ENCODE measurements at regions not wholly inside any gene's neighbourhood (a gene's known extent, or its start where the extent isn't known, plus 50 kb on each side); places are given as distances from the start of the nearest gene placed in this dataset.

DNA sequence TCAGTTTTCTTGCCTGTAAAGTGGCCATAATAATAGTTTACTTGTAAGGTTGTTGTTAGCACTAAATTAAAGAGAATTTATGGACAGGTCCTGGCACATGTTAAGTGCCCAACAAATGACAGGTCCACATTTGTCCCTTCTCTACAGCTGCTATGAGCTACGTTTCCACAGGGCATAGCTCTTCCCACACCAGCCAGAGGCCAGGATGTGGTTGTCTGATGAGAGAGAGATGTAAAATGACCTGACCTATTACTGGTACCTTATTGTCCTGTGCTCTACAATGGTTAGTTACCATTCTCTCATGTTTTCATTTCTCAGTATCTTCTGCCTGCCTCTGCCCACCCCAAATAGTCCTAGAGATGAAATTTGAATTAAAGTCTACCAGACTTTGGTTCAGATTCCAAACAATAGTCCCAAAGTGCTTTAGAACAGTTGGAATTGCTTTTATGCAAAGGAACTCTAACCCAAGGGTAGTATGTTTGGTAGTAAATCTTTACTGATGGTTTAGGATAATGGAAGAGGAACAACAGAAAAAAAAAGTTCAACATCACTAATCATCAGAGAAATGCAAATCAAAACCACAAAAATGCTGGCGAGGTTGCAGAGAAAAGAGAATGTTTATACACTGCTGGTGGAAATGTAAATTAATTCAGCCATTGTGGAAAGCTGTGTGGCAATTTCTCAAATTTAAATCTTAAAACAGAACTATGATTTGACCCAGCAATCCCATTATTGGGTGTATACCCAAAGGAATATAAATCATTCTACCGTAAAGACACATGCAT is 57.1 kb upstream of the ANKFN1 start:
- DNase-seq, result no peak
- TF ChIP-seq, protein P1, sequence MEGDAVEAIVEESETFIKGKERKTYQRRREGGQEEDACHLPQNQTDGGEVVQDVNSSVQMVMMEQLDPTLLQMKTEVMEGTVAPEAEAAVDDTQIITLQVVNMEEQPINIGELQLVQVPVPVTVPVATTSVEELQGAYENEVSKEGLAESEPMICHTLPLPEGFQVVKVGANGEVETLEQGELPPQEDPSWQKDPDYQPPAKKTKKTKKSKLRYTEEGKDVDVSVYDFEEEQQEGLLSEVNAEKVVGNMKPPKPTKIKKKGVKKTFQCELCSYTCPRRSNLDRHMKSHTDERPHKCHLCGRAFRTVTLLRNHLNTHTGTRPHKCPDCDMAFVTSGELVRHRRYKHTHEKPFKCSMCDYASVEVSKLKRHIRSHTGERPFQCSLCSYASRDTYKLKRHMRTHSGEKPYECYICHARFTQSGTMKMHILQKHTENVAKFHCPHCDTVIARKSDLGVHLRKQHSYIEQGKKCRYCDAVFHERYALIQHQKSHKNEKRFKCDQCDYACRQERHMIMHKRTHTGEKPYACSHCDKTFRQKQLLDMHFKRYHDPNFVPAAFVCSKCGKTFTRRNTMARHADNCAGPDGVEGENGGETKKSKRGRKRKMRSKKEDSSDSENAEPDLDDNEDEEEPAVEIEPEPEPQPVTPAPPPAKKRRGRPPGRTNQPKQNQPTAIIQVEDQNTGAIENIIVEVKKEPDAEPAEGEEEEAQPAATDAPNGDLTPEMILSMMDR (IDR thresholded peaks at IDR 0.05), result no peak
- TF ChIP-seq POLR2A (IDR thresholded peaks at IDR 0.05), result no peak
- intact Hi-C loops (cut with DNase I), result no loop called here
- Histone ChIP-seq H3K27me3 (no peaks in the 10 kb centered on the region), H3K36me3 (no peaks in the 10 kb centered on the region), H3K9me3 (no peaks in the 10 kb centered on the region), H3K4me1 (no peaks in the 10 kb centered on the region), H3K4me3 (replicated peaks in 1 of 3) (no peak overlapping the region), H3K27ac (no peak overlapping the region)
- 78 to 86% methylated on average over 3 of the region's 3 CpGs for WGBS, 2 donors

DNA sequence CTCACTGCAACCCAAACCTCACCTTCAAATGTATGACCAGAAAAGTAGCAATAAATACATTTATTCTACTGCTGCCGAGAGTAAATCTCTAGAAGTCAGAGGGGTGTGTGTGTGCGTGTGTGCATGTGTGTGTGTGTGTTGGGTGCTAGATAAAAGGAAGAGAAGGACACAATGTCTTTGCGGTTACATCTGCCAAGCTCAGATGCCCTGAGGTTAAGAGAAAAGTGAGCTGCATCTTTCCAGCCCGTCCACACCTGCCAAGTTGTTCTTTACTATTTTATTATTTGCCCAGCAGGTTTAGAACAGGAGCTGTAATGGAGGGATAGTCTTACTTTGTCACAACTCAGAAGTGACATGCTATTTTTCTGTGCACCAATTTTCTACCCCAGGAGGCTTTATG is 54.5 kb upstream of the ANKFN1 start:
- Histone ChIP-seq H3K36me3 (no peaks in the 10 kb centered on the region), H3K27ac (no peak overlapping the region), H3K4me3 (replicated peaks in 1 of 3) (no peak overlapping the region), H3K27me3 (no peaks in the 10 kb centered on the region), H3K4me1 (no peaks in the 10 kb centered on the region), H3K9me3 (no peaks in the 10 kb centered on the region)
- TF ChIP-seq, protein P1 (IDR thresholded peaks at IDR 0.05), result no peak
- TF ChIP-seq POLR2A (IDR thresholded peaks at IDR 0.05), result no peak
- intact Hi-C loops (cut with DNase I), result no loop called here
- no peak for DNase-seq
- 84 to 86% methylated on average over 4 of the region's 4 CpGs for WGBS, 2 donors

DNA sequence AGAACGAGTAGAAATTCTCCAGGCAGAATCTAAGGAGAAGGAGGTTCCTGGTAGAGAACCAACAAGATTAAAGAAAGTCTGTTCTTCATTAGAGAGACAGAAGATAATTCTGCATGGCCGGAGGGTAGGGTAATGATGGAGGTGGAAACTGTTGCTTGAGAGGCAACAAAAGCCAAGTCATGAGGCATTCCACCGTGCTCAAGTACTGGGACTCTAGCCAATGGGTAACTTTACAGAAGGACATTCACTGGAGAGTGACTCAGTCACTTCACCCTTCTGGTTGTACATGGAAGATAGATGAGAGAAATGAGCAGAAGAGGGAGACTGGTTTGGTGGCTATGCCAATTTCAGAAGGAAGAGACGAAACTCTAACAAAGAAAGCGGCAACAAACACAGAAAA is 53.6 kb upstream of the ANKFN1 start:
- no peak overlapping the region for H3K4me3 ChIP-seq (replicated peaks in 1 of 3)
- H3K27ac ChIP-seq, result no peak overlapping the region
- TF ChIP-seq, protein P1 (IDR thresholded peaks at IDR 0.05), result no peak
- no peak for TF ChIP-seq POLR2A (IDR thresholded peaks at IDR 0.05)
- H3K36me3 ChIP-seq, result no peaks in the 10 kb centered on the region
- no peaks in the 10 kb centered on the region for H3K27me3 ChIP-seq
- H3K4me1 ChIP-seq, result no peaks in the 10 kb centered on the region
- intact Hi-C loops (cut with DNase I), result no loop called here
- WGBS, 2 donors, result 65 to 68% methylated on average over 5 of the region's 5 CpGs
- DNase-seq, result peak in 1 of 2 donors; percentile 3
- H3K9me3 ChIP-seq, result no peaks in the 10 kb centered on the region
